ENCODE measurements at regions not wholly inside any gene's neighbourhood (a gene's known extent, or its start where the extent isn't known, plus 50 kb on each side); places are given as distances from the start of the nearest gene placed in this dataset.
"Not testable (repeated sequence)": the region's sequence is repeated elsewhere in the genome, so short reads cannot be mapped to it uniquely, and the experiment has no call there.

- no peak for DNase-seq (ENCODE audit: low read depth)
Observed at GRCh38 chr6:50330963-50331362, 281.2 kb upstream of the DEFB112 start.

- no peak for DNase-seq (ENCODE audit: low read depth)
Observed at GRCh38 chr6:50333696-50334095, 284.0 kb upstream of the DEFB112 start.

- no peak for DNase-seq (ENCODE audit: low read depth)
Observed at GRCh38 chr6:50337532-50338122, 287.9 kb upstream of the DEFB112 start.

GRCh38 chr6:50353603-50354002, 303.9 kb upstream of the DEFB112 start:
- DNase-seq (ENCODE audit: low read depth) = no peak

- no peak for DNase-seq (ENCODE audit: low read depth)
Observed at GRCh38 chr6:50358113-50358512, 308.4 kb upstream of the DEFB112 start.

- DNase-seq (ENCODE audit: low read depth) = no peak
Observed at GRCh38 chr6:50361641-50362331, 312.1 kb upstream of the DEFB112 start.

- DNase-seq (ENCODE audit: low read depth) = no peak
Observed at GRCh38 chr6:50362706-50363105, 313.0 kb upstream of the DEFB112 start.

GRCh38 chr6:50369996-50370395, 320.3 kb upstream of the DEFB112 start:
- no peak for DNase-seq (ENCODE audit: low read depth)

GRCh38 chr6:50380406-50381098, 330.8 kb upstream of the DEFB112 start:
- no peak for DNase-seq (ENCODE audit: low read depth)

- DNase-seq (ENCODE audit: low read depth) = no peak
Observed at GRCh38 chr6:50381099-50381415, 331.3 kb upstream of the DEFB112 start.

GRCh38 chr6:50390416-50390815, 322.9 kb upstream of the TFAP2D start:
- no peak for DNase-seq (ENCODE audit: low read depth)

GRCh38 chr6:50394139-50394538, 319.2 kb upstream of the TFAP2D start:
- DNase-seq (ENCODE audit: low read depth) = not testable (repeated sequence)

- DNase-seq (ENCODE audit: low read depth) = no peak
Observed at GRCh38 chr6:50404643-50405042, 308.7 kb upstream of the TFAP2D start.

- no peak for DNase-seq (ENCODE audit: low read depth)
Observed at GRCh38 chr6:50410579-50410978, 302.7 kb upstream of the TFAP2D start.

GRCh38 chr6:50421041-50421440, 292.3 kb upstream of the TFAP2D start:
- not testable (repeated sequence) for DNase-seq (ENCODE audit: low read depth)

- DNase-seq (ENCODE audit: low read depth) = no peak
Observed at GRCh38 chr6:50427267-50427666, 286.1 kb upstream of the TFAP2D start.

- DNase-seq (ENCODE audit: low read depth) = no peak
Observed at GRCh38 chr6:50437901-50438300, 275.4 kb upstream of the TFAP2D start.

GRCh38 chr6:50442531-50443040, 270.7 kb upstream of the TFAP2D start:
- DNase-seq (ENCODE audit: low read depth) = no peak

GRCh38 chr6:50443144-50443543, 270.2 kb upstream of the TFAP2D start:
- no peak for DNase-seq (ENCODE audit: low read depth)

- no peak for DNase-seq (ENCODE audit: low read depth)
Observed at GRCh38 chr6:50449128-50449527, 264.2 kb upstream of the TFAP2D start.

- DNase-seq (ENCODE audit: low read depth) = no peak
Observed at GRCh38 chr6:50451826-50452400, 261.4 kb upstream of the TFAP2D start.

- no peak for DNase-seq (ENCODE audit: low read depth)
Observed at GRCh38 chr6:50455029-50455428, 258.3 kb upstream of the TFAP2D start.

- no peak for DNase-seq (ENCODE audit: low read depth)
Observed at GRCh38 chr6:50457351-50457750, 256.0 kb upstream of the TFAP2D start.

All from LHCN-M2 (cell line).